IPS-15b (cell line): ENCODE measurements at regions not wholly inside any gene's neighbourhood (a gene's known extent, or its start where the extent isn't known, plus 50 kb on each side); places are given as distances from the start of the nearest gene placed in this dataset.

Experiments used
- H3K27me3 ChIP-seq: one replicate; pipeline ENCODE4 v1.6.1; 2013; ENCODE audit warnings: low read length; ENCODE audit not compliant: control insufficient read depth, insufficient read depth
- H3K36me3 ChIP-seq: one replicate; pipeline ENCODE4 v1.6.1; 2013; ENCODE audit warnings: low read length; ENCODE audit not compliant: control insufficient read depth, insufficient read depth
- H3K4me1 ChIP-seq: one replicate; pipeline ENCODE4 v1.6.1; 2013; ENCODE audit warnings: mild to moderate bottlenecking, low read length; ENCODE audit not compliant: control insufficient read depth, insufficient read depth
- H3K4me3 ChIP-seq: one replicate; pipeline ENCODE4 v1.5.1; 2013; ENCODE audit warnings: low read depth, low read length
- H3K9ac ChIP-seq: one replicate; pipeline ENCODE4 v1.6.1; 2013; ENCODE audit warnings: low read depth, mild to moderate bottlenecking, low read length
- H3K9me3 ChIP-seq: one replicate; pipeline ENCODE4 v1.6.1; 2013; ENCODE audit warnings: mild to moderate bottlenecking, low read length; ENCODE audit not compliant: control insufficient read depth, insufficient read depth

- Histone ChIP-seq H3K36me3 (no peaks in the 10 kb centered on the region), H3K27me3 (no peaks in the 10 kb centered on the region), H3K4me1 (no peaks in the 10 kb centered on the region), H3K4me3 (no peak overlapping the region), H3K9me3 (no peaks in the 10 kb centered on the region), H3K9ac (no peak overlapping the region)
These were observed 436.6 kb downstream of the SPRY1 start for GRCh38 chr4:123833171-123833643.

- no peaks in the 10 kb centered on the region for H3K36me3 ChIP-seq
- H3K27me3 ChIP-seq, result no peaks in the 10 kb centered on the region
- H3K9me3 ChIP-seq, result no peaks in the 10 kb centered on the region
- H3K4me1 ChIP-seq, result no peaks in the 10 kb centered on the region
- no peak overlapping the region for H3K9ac ChIP-seq
- no peak overlapping the region for H3K4me3 ChIP-seq
These were observed 439.4 kb downstream of the SPRY1 start for GRCh38 chr4:123835831-123836590.

- Histone ChIP-seq H3K36me3 (no peaks in the 10 kb centered on the region), H3K27me3 (no peaks in the 10 kb centered on the region), H3K4me3 (no peak overlapping the region), H3K9me3 (no peaks in the 10 kb centered on the region), H3K9ac (no peak overlapping the region), H3K4me1 (no peaks in the 10 kb centered on the region)
These were observed 440.4 kb downstream of the SPRY1 start for GRCh38 chr4:123836851-123837595.

- no peak overlapping the region for H3K4me3 ChIP-seq
- H3K9me3 ChIP-seq, result no peaks in the 10 kb centered on the region
- no peaks in the 10 kb centered on the region for H3K27me3 ChIP-seq
- H3K9ac ChIP-seq, result no peak overlapping the region
- peaks cover 5% of the 10 kb centered on the region for H3K4me1 ChIP-seq
- H3K36me3 ChIP-seq, result no peaks in the 10 kb centered on the region
These were observed 441.9 kb downstream of the SPRY1 start for GRCh38 chr4:123838474-123838873.

GRCh38 chr4:123840197-123840596, 443.6 kb downstream of the SPRY1 start:
- Histone ChIP-seq H3K27me3 (no peaks in the 10 kb centered on the region), H3K4me3 (no peak overlapping the region), H3K4me1 (peaks cover 5% of the 10 kb centered on the region), H3K9me3 (no peaks in the 10 kb centered on the region), H3K9ac (no peak overlapping the region), H3K36me3 (no peaks in the 10 kb centered on the region)

- H3K9me3 ChIP-seq, result no peaks in the 10 kb centered on the region
- peaks cover 5% of the 10 kb centered on the region for H3K4me1 ChIP-seq
- no peak overlapping the region for H3K4me3 ChIP-seq
- H3K9ac ChIP-seq, result no peak overlapping the region
- H3K27me3 ChIP-seq, result no peaks in the 10 kb centered on the region
- H3K36me3 ChIP-seq, result no peaks in the 10 kb centered on the region
These were observed 445.0 kb downstream of the SPRY1 start for GRCh38 chr4:123841447-123842121.

DNA sequence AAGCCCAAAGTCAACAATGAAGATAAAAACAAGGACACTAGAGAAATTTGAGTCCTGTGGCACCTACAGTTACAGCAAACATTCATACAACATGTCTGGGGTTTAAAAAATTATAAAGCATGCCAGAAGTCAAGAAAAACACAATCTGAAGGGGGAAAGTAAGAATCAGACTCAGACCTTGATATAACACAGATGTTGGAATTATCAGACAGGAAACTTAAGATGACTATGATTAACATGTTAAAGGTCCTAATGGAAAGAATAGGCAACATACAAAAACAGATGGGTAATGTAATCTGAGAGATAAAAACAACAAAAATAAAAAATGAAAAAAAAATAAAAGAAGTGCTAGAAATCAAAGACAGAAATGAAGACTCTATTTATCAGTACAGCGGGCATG, 446.5 kb downstream of the SPRY1 start:
- Histone ChIP-seq H3K9me3 (no peaks in the 10 kb centered on the region), H3K36me3 (no peaks in the 10 kb centered on the region), H3K4me1 (peaks cover 5% of the 10 kb centered on the region), H3K9ac (no peak overlapping the region), H3K4me3 (no peak overlapping the region), H3K27me3 (no peaks in the 10 kb centered on the region)

DNA sequence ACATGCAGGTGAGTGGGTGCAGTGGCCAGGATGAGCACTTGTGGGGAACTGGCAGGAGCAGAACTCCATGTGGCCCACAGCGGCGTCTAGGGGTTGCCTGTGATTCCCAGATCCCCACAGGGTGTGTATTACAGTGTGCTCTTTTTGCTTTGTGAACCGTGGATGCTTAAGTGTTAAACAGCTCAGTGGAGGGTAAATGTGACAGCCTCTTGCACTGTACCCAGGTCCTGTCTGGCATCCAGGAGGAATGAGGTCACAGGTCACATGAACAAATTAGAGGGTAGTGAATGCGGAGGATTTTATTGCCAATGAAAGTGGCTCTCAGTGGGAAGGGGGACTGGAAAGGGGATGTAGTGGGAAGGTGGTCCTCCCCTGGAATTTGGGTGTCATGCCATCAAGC, 447.8 kb downstream of the SPRY1 start:
- no peaks in the 10 kb centered on the region for H3K27me3 ChIP-seq

GRCh38 chr4:123846092-123846491, 449.5 kb downstream of the SPRY1 start:
- H3K4me3 ChIP-seq, result no peak overlapping the region
- no peaks in the 10 kb centered on the region for H3K9me3 ChIP-seq
- H3K9ac ChIP-seq, result no peak overlapping the region
- H3K4me1 ChIP-seq, result peaks cover 8% of the 10 kb centered on the region
- no peaks in the 10 kb centered on the region for H3K36me3 ChIP-seq
- no peaks in the 10 kb centered on the region for H3K27me3 ChIP-seq

More for the DNA sequence above, 447.8 kb downstream of the SPRY1 start:
- Histone ChIP-seq H3K4me1 (peaks cover 8% of the 10 kb centered on the region), H3K9me3 (no peaks in the 10 kb centered on the region), H3K36me3 (no peaks in the 10 kb centered on the region), H3K9ac (no peak overlapping the region), H3K4me3 (no peak overlapping the region)

DNA sequence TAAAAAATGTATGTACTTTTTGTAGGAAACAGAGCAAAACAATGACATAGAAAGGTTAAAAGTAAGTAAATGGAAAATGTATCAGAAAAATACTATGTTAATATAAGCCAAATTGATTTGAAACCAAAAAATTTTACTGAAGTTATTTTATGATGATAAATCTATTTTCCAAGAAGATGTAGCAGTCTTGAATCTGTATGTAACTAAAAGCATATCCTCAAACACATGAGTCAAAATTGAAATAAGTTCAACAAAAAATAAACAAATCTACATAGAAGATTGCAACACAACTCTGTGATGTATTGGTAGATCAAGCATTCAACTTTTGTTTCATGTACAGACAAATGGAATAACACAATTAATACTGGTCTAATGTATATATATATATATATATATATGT, 450.0 kb downstream of the SPRY1 start:
- Histone ChIP-seq H3K9ac (no peak overlapping the region), H3K4me1 (peaks cover 8% of the 10 kb centered on the region), H3K36me3 (no peaks in the 10 kb centered on the region), H3K9me3 (no peaks in the 10 kb centered on the region), H3K27me3 (no peaks in the 10 kb centered on the region), H3K4me3 (no peak overlapping the region)

- Histone ChIP-seq H3K4me1 (peaks cover 2% of the 10 kb centered on the region), H3K36me3 (no peaks in the 10 kb centered on the region), H3K27me3 (no peaks in the 10 kb centered on the region), H3K4me3 (no peak overlapping the region), H3K9me3 (no peaks in the 10 kb centered on the region), H3K9ac (no peak overlapping the region)
These were observed 452.0 kb downstream of the SPRY1 start for GRCh38 chr4:123848606-123849005.
